Pancreas (tissue), 10 donors: ENCODE measurements at regions not wholly inside any gene's neighbourhood (a gene's known extent, or its start where the extent isn't known, plus 50 kb on each side); places are given as distances from the start of the nearest gene placed in this dataset.

Source experiments
- ATAC-seq, 4 donors: fragments of 200-7000 bp; cut with Tn5 transposase; one replicate each; pipeline versions ENCODE4 v1.8.0 to v1.9.1; 2020; ENCODE audit warnings: mild to moderate bottlenecking in 4 of 4, moderate library complexity in 4 of 4
- DNase-seq, 6 donors: peaks; one replicate each; pipeline ENCODE4 v3.0.0-alpha.2; 2020
- FAIRE-seq: peaks from 2 replicates; lab custom pipeline; 2012; peaks lifted over from hg19 to GRCh38; lab: Jason Lieb, UNC
- H3K27ac ChIP-seq, 4 donors: fragments of 200-600 bp; sonication (generic); 1 replicate in 3 of 4; 2 replicates in 1 of 4; pipeline versions ENCODE4 v1.5.0 to v1.8.0; 2020
- H3K27me3 ChIP-seq, 4 donors: fragments of 200-600 bp; one replicate each; pipeline ENCODE4 v1.8.0; 2021
- H3K36me3 ChIP-seq, 3 donors: fragments of 200-600 bp; sonication (generic) in 1 of 3; one replicate each; pipeline versions ENCODE4 v1.5.0 to v1.8.0; 2020 to 2021
- H3K4me1 ChIP-seq, 3 donors: fragments of 200-600 bp; one replicate each; pipeline ENCODE4 v1.8.0; 2021
- H3K4me3 ChIP-seq, 4 donors: fragments of 200-600 bp; sonication (generic) in 2 of 4; one replicate each; pipeline versions ENCODE4 v1.5.0 to v1.8.0; 2020 to 2021
- H3K9me3 ChIP-seq, 4 donors: fragments of 200-600 bp; one replicate each; pipeline ENCODE4 v1.8.0; 2021
- CTCF ChIP-seq, 4 donors: fragments of 200-600 bp; sonication (generic) in 3 of 4; IDR thresholded peaks; one replicate each; pipeline versions ENCODE4 v1.5.0 to v1.8.0; 2021; ENCODE audit warnings: antibody characterized with exemption in 4 of 4
- WGBS, 2 donors: extraction: QIAGEN DNeasy Blood & Tissue Kit; methylation state at CpG; one replicate each; pipeline ENCODE4 v1.1.7; 2013; 5-methylcytosine and 5-hydroxymethylcytosine counted together
- intact Hi-C, 3 donors: fragments of 100-400 bp; cut with DNase I; formaldehyde crosslinking; loops; one replicate each; pipeline versions ENCODE4 v1.11.1 to v1.14.2; 2022
- donor health status: healthy with polysubstance abuse.
- donor health status: DM: no; HTN: no; CAD: no; lungs with moderate emphysema.
- donor health status: DM: no; HTN: no; CAD: no.
- donor health status: control.
- donor health status: control.
- donor health status: Bipolar disorder and iron deficiency.
- donor health status: DM: yes; HTN: yes; CAD: no.
- donor health status: DM: no; HTN: no; CAD: no.
- donor health status: DM: no; HTN: no; CAD: no.
- donor health status: DM: yes; HTN: yes; CAD: no.

DNA sequence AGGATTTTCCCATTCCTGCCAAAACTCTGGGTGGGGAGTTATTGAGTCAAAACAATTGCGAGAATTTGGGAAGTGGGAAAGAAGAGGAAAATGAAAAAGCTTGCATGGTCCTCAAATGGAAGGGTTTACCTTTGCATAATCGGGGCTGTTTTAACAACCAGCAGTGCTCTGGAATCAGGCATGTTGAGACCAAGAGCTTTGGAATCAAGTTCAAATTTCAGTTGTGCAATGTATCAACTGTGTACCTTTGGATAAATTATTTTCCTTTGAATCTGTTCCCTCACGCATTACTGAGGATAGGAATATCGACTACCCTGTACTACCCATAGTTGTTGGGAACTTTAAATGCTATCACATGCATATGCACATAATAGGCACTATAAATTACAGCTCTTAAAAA lies 205.5 kb downstream of the JCAD start:
- FAIRE-seq (no peak), DNase-seq (no peak), ATAC-seq (no peak)
- Histone ChIP-seq H3K4me3 (no peak overlapping the region), H3K4me1 (no peaks in the 10 kb centered on the region), H3K9me3 (no peaks in the 10 kb centered on the region), H3K36me3 (no peaks in the 10 kb centered on the region), H3K27ac (no peak overlapping the region), H3K27me3 (no peaks in the 10 kb centered on the region)
- WGBS, 2 donors: 77 to 92% methylated on average over 4 of the region's 4 CpGs
- TF ChIP-seq CTCF (IDR thresholded peaks at IDR 0.05): no peak
- intact Hi-C loops: no loop called here

- DNase-seq (no peak), FAIRE-seq (no peak), ATAC-seq (no peak)
- WGBS, 2 donors: 81% methylated on average over 5 of the region's 5 CpGs
- Histone ChIP-seq H3K4me3 (no peak overlapping the region), H3K27ac (no peak overlapping the region), H3K36me3 (no peaks in the 10 kb centered on the region), H3K27me3 (no peaks in the 10 kb centered on the region), H3K9me3 (no peaks in the 10 kb centered on the region), H3K4me1 (no peaks in the 10 kb centered on the region)
- intact Hi-C loops: no loop called here
- no peak for TF ChIP-seq CTCF (IDR thresholded peaks at IDR 0.05)
Observed at GRCh38 chr10:29851241-29851640, 208.1 kb downstream of the JCAD start.

DNA sequence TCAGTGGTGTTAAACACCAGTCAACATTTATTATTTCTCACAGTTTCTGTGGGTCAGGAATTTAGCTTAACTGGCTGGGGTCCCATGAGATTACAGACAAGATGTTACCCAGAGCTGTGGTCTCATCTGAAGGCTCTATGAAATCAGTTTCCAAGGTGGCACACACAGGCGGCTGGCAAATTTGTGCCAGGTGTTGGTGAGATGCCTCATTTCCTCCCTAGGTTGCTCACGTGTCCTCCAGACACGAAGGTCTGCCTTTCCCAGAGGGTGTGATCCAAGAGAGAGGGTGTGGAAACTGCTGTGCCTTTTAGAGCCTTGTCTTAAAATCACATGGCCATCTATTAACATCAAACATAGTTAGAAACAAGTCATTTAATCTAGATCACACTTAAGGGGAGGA lies 209.0 kb downstream of the JCAD start:
- FAIRE-seq (no peak), ATAC-seq (no peak), DNase-seq (no peak)
- H3K4me3 ChIP-seq: no peak overlapping the region
- no peaks in the 10 kb centered on the region for H3K9me3 ChIP-seq
- intact Hi-C loops: no loop called here
- H3K4me1 ChIP-seq: no peaks in the 10 kb centered on the region
- no peaks in the 10 kb centered on the region for H3K27me3 ChIP-seq
- no peaks in the 10 kb centered on the region for H3K36me3 ChIP-seq
- H3K27ac ChIP-seq: no peak overlapping the region
- TF ChIP-seq CTCF (IDR thresholded peaks at IDR 0.05): no peak
- 77 to 83% methylated on average over 3 of the region's 3 CpGs for WGBS, 2 donors

- no peaks in the 10 kb centered on the region for H3K9me3 ChIP-seq
- H3K36me3 ChIP-seq: no peaks in the 10 kb centered on the region
- H3K27me3 ChIP-seq: no peaks in the 10 kb centered on the region
- no peaks in the 10 kb centered on the region for H3K4me1 ChIP-seq
- FAIRE-seq: no peak
- intact Hi-C loops: loop anchor here in 1 of 3 donors (10.0 kb wide), 1 partner anchor 115 kb away; no protein-coding TSS in a partner anchor
- no peak for ATAC-seq
- WGBS, 2 donors: 82 to 85% methylated on average over 3 of the region's 3 CpGs
- no peak for DNase-seq
- H3K27ac ChIP-seq: no peak overlapping the region
- no peak overlapping the region for H3K4me3 ChIP-seq
- no peak for TF ChIP-seq CTCF (IDR thresholded peaks at IDR 0.05)
Observed at GRCh38 chr10:29849886-29850285, 209.5 kb downstream of the JCAD start.

- Histone ChIP-seq H3K27me3 (no peaks in the 10 kb centered on the region), H3K9me3 (no peaks in the 10 kb centered on the region), H3K27ac (no peak overlapping the region), H3K4me3 (no peak overlapping the region), H3K36me3 (no peaks in the 10 kb centered on the region), H3K4me1 (no peaks in the 10 kb centered on the region)
- DNase-seq (no peak), FAIRE-seq (no peak), ATAC-seq (peak in 2 of 4 donors; percentile 27 to 38)
- 77 to 84% methylated on average over 9 of the region's 9 CpGs for whole genome bisulfite sequencing, 2 donors
- intact Hi-C loops: loop anchor here in 1 of 3 donors (10.0 kb wide), 1 partner anchor 114 kb away; no protein-coding TSS in a partner anchor
- no peak for TF ChIP-seq CTCF (IDR thresholded peaks at IDR 0.05)
Observed at GRCh38 chr10:29849126-29849833, 210.1 kb downstream of the JCAD start.
